ENCODE measurements at regions not wholly inside any gene's neighbourhood (a gene's known extent, or its start where the extent isn't known, plus 50 kb on each side); places are given as distances from the start of the nearest gene placed in this dataset.

DNA sequence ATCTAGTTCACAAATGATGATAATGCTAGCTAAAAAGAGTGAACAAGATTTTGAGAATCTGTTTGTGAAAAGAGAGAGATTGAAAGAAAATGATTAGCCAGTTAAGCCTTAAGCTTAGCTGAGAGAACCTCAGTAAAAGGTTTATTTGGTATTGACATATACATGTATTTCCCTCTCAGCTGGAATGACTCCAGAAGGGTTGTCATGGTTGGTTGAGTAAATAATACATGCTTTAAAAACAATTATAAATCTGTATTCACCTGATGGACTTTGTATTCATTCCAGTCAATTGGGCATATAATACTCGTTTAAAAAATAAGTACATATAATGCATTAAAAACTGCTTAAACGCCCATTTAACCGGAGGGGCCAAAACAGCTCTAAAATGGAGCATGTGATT, 181.4 kb downstream of the GRB14 start:
- ATAC-seq, result no peak

DNA sequence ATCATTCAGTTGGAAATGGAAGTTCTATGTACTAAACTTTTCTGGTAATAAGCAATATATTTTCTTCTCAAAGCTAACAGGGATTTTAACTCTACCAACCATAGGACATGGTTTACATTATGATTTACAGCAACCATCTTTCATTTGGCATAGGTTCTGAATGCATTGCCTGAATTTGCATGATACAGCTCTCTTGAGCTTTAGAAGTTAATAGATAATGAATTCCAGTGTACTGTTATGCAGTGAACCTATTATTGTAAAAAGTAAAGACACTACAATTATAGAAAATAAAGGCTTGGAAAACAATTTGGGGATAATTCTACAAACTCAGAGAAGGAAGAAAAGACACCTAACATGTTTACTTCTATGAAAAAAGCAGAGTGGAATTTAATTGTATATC, 182.0 kb downstream of the GRB14 start:
- no peak for ATAC-seq

DNA sequence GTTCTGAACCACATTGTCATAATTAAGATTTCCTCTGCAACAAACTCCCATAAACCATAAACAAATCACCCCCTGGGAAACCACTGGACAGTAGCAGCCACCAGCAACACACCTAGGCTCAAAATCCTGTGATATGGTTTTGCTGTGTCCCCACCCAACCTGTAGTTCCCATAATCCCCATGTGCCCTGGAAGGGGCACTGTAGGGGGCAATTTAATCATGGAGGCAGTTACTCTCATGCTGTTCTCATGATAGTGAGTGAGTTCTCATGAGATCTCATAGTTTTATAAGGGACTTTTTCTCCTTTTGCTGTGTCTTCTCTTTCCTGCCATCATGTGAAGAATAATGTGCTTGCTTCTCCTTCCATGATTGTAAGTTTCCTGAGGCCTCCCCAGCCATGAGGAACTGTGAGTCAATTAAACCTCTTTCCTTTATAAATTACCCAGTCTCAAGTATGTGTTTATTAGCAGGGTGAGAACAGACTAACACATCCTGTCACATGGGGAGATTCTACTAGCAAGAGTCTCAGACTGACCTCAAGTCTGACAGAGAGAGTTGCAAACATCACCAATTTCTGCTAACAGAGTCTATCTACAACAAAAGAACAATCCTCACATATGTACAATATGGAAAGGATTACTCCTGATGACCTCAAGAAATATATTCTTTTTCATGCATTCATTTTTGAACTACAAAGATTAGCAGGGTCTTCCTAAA, 182.6 kb downstream of the GRB14 start:
- no peak for ATAC-seq

DNA sequence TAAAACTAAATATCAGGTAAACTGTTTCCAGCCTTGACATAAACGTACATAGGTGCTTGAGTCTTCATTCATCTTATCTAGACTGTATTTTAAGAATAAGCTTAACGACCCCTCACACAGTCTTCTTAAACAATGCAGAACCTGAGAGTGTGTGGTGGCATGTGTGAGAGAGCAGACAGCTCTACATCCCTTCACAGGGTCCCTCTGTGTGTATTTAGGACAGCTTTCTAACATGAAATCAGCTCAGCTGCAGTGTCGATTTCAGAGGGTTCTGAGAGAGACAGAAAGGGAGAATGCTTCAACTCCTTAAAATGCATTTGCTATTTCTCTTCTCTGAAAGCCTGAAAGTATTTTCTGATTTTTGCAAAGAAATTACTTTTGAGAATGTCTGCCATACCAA, 185.2 kb downstream of the GRB14 start:
- ATAC-seq, result no peak

DNA sequence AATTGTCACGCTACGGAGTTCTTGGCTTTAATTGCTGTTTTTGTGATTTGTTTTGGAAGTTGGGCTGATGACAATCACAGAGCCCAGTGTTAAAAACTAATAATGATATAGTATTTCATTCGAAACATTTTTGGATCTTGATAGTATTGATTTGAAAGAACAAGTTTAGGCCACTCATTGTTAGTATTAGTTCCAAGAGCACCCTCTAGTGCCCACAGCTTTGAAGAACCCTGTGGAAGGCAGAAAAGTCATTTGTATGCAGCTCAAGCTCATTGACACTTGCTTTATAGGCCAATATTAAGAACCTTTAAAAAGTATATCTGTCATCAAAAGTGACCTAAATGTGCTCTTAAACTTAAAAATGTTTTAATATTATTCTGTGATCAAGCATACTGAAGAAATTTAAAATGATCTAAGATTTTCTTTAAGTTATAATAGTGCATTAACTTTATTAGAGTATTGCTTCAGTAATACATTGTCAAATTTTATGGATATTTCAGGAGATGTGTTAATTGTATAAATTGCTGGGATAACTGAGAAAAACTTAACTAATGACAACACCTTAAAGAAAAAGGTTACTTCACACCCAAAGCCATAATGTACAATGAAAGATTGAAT, 191.0 kb downstream of the GRB14 start:
- no peak for ATAC-seq

DNA sequence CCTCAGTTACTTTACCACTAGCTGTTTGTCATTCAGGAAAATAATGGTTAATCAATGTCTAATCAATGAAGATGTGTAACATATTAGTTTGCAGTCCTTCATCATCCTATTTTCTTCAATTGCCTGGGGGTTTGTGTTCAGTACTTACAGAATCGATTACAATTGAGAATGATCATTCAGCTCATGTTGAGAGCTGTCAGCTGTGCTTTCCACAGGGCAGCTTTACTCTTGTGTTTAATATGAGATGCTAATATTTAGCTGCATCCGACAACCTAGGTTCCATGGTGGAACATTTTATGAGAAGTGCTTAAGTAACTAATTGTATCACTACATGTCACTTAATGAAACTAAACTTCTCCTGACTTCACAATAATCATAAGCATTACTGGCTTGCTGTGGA, 191.9 kb downstream of the GRB14 start:
- ATAC-seq, result no peak

DNA sequence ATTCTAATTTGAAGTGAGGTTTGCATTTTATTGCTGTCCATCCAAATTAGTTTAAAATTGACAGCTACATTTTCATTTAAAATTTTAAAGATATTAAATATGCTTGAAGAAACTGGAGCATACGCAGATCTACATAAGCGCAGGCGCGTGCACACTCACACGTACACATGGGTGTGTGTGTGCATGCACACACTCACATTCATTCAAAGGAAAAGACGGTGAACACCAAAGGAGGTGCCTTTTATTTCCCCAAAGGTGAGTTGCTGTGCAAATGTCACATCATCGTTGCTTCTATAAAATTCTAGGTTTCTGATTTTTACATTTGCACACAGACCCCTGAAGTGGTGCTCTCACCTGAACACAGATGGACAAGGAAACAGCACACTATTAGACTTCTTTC, 194.2 kb downstream of the GRB14 start:
- ATAC-seq, result no peak

DNA sequence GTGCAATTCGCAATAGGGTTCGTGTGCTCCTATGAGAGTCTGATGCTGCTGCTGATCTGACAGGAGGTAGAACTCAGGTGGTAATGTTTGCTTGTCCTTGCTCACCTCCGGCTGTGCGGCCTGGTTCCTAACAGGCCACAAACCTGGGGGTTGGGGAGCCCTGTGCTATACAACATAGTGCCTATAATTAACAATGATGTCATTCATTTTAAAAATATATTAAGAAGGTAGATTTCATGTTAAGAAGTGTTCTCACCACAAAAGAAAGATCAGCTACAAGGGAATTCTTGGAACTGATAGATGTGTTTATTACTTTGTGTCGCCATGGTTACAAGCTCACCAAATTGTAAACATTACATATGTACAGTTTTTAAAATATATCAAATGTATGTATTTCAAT, 200.5 kb downstream of the GRB14 start:
- ATAC-seq, result no peak

DNA sequence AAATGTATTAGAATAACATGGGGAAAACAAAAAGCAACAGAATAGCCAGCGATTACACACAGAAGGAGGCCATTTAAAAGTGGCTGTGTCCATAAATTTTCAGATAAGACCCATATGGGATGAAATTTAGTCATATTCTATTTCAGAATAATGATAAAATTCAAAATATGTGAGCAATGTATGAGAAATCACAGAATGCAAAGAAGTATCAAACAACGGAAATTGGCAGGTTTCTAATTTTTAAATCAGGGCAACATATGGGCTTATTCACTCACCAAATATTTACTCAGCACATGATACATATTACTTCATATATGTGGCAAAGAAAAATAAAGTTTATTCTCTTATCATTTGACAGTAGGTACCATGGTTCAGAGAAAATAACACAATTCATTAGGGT, 208.5 kb downstream of the GRB14 start:
- no peak for ATAC-seq

DNA sequence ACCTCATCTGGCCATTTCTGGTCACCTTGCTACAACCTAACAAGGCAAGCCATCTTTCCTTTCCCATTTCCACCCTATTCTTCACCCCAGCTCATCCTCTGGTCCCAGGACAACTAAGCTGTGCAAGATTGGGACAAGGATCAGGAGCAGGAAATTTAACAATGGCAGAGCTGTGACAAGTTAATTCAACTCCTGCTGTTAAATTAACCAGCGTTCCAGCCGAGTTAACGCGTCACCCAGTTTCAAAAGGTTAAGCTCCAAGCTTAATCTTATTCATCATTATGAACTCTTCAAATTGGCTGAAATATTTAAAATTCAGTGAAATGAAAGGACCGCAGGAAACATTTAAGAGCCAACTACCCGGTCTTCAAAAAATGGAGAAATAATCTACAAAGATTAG, 231.9 kb downstream of the GRB14 start:
- ATAC-seq, result no peak

DNA sequence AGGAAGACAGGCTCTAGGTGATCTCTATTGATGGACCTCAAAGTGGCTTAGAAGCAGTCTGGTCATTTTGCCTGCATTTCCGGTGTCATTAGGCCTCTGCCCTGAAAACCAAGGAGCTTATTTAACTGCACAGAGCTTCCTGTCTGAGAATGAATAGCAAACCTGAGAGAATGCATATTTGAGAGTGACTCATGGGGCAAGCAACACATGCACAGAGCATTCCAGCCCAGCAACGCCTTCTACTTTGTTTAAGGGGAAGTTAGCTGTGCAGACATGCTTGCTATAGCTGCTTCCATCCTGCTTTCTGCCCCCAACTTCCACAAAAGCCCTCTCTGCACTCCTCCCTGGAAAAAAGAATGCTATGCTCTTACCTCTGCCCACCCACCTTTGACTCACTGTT, 232.8 kb downstream of the GRB14 start:
- peak; percentile 98 for ATAC-seq

DNA sequence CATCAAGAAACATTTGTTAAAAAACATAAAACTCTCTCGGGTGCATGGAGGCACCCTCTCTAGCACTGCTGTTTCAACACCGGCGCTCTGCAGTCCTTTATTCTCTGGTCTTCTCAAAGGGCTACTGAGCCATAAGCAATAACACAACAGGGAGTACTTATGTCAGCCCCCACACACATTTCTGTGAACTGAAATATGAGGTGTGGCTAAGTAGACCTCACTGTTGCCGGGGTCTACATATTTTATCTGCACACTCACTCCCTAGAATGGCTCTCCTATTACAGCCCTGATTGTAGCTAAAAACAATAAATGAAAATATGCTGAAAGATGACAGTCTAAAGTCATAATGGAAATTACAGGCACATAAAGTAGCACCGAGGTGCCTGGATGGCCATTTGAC, 235.1 kb downstream of the GRB14 start:
- no peak for ATAC-seq

DNA sequence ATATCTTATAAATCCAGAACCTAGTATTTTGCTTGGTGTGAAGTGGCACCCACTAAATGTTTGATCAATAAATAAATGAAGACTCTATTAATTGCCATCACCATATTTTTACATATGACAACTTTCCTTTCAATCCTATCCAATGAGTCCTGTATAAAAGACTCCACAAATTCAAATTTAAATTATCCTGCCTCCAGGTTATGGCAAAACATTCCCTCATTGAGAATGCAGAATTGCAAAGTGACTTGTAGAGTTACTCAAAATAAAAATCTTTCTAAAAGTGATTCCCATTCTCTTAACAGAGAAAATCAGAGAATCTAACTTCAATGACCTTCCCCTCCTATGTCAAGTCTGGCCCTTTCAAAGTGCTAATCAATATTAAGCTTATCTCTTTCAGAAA, 236.8 kb downstream of the GRB14 start:
- ATAC-seq, result no peak

DNA sequence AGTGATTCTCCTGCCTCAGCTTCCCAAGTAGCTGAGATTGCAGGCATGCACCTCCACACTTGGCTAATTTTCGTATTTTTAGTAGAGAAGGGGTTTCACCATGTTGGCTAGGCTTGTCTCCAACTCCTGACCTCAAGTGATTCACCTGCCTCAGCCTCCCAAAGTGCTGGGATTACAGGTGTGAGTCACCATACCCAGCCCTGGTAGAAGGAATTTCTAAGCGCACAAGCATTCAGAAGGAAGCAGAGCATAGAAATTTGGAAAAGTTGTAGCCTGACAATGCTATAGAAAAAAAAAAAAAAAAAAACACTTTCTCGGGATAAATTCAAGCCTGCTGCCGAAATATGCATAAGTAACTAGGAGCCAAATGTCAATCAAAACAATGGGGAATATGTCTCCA, 249.4 kb downstream of the GRB14 start:
- ATAC-seq, result peak; percentile 41

DNA sequence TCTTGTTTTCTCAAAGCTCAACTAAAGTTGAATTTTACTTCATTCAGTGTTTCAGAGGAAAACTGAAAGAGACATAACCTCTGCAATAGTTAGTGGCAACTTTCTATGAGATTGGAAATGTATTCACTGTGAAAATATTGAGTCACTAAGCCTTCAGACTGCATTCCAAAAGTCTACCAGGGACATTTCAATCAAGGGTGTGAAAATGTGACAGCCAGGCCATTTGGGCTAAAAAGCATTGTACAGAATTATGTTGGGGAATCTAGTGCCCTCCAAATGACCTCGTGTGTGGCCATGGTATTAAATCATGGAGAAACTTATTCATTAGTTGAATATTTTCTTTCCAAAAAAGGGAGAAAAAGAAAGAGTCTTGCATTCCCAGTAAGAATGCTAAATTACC, 251.9 kb downstream of the GRB14 start:
- no peak for ATAC-seq

DNA sequence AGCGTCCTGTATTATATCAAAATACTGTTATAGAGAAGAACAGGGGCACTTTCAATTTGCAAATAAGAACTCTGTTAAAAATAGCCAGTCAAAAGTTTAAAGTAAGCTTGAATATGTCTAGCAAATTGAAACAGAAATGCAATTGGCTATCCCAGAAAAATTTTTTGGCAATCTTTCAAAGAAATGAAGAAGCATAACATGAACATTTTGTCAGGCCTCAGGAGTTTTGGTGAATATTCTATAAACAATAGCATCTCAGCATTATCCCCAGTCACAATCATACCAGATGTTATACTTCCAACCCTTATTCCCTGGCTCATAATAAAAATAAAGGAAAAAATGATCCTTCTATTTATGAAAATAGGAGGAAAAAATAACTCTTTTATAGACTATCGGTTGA, 252.4 kb downstream of the GRB14 start:
- no peak for ATAC-seq

DNA sequence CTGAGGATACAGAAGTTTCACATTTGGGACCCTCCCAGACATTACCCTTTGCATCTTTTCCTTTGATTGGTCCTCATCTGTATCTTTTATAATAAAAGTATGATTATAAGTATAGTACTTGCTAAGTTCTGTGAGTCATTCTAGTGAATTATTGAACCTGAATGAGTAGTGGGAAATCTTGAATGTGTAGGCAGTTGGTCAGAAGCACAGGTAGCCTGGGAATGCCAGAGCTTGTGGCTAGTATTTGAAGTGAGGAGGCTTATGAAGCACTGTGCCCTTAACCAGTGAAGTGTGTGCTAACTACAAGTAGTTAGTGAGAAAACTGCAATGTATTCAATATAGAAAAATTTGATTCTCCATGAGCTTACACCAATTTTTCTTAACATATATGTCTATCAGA, 257.6 kb downstream of the GRB14 start:
- no peak for ATAC-seq

DNA sequence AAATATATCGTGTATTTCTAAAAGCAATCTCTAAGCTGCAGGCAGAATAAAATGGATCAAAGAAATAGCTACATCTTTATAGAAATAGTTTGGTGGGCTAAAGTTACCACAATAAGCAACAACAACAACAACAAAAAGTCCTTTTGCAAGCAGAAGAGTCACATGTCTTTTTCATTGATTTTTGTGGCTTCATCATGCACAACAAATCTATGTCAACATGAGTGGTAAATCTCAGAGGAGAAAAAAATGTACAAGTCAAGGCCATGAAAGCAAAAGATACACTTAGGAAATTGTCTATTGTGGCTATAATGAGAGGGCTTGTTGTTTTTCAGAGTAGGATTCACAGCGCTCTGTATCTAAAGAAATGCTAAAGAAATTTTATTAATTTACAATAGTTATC, 269.7 kb downstream of the GRB14 start:
- ATAC-seq, result no peak

DNA sequence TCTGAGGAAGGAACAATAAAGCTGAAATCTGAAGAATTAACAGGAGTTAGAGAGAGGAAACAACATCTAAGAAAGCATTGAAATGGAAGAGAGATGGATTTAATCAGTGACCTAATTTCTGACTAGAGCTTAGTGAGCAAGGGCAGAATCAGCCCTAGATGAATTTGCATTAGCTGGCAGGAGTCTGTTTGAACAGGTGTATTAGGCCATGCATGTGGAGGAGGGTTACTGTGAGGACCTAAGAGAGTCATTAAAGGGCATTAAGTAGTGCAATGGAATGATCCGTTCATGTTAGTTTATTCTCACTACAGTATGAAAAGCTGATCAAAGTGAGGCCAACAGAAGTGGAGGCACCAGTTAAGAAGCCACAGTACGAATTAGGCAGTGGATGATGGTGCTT, 285.3 kb downstream of the GRB14 start:
- no peak for ATAC-seq

DNA sequence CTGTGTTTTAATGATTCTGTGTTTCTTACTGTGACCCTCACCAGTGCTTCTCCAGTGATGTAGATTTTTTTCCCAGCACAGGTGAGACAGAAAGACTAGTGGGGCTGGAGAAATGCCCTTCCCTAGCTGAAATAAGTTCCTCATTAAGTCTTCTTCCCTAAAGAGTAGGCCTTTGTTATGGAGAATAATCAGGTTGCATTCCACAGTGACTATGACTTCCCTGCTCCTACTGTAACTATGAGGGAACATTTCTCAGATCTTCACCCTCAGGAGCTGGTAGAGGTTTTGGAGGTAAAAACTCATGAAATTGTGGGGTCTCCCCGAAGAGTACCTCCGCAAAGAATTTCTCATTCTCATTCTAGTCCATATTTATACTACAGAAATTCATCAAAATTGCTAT, 286.2 kb downstream of the GRB14 start:
- no peak for ATAC-seq

DNA sequence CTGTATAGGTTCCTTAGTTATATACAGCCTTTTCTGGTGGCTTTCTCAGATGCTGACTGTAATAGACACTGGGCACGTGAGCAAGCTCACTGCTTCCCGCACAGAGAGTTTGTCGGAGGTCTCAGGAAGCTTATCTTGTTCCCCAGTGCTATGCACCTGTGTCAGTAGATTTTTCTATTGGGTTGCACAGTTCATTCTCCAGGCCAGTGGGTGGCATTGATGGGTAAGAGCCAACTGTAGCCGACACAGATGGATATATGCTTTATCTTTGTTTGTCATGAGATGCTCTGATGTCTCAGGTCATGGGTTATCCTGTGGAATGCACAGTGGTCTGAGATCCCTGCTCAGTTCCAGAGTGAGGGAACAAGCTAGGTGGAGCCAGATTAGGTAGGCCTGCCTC, 293.0 kb downstream of the GRB14 start:
- ATAC-seq, result no peak

DNA sequence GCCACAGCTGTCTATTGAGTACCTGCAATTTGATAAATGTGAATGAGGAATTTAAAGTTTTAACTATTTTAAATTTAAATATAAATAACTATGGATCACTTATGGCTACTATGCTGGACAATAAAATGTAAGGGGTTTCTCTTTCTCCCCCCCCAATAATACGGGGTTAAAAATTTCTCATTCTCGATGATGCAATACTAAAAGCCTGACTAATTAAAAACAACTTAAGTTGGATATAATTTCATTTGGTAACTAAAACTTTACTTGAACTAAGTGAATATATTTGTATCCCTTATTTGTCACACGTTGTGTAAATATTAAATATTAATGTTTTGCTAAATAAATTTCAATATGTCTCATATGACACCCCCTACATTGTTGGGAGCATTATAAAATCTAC, 297.3 kb downstream of the GRB14 start:
- no peak for ATAC-seq

DNA sequence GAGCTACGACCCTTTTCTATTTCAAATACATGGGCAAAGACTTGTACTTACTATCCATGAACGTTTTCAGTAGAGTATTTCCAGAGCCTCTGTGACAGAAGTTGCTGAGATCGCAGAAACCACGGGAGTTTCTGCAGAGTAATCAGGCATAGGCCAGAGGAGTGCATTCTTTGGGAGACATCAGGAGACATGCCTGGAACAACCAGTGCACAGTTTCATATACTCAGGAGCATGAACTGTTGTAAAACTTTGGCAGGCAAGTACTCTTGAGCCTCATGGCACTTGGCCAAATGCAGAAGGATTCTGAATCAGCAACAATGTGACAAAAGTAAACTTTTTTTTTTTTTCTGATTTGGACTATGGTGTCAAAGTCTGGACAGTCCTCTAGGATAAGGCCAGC, 307.1 kb downstream of the GRB14 start:
- no peak for ATAC-seq

DNA sequence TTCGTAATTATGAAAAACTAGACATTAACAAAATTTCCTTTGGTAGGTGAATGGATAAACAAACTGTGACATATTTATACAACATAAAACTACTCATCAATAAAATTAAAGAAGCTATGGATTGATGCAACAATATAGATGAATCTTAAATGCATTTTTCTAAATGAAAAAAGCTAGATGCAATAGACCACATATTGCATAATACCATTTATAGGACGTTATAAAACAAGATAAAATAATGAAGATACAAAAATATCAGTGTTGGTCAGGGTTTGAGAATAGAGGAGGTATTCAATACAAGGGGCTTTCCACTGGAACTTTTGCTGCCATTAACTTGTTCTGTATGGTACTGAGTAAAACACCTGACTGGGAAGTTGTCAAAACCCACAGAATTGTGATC, 314.4 kb downstream of the GRB14 start:
- no peak for ATAC-seq

DNA sequence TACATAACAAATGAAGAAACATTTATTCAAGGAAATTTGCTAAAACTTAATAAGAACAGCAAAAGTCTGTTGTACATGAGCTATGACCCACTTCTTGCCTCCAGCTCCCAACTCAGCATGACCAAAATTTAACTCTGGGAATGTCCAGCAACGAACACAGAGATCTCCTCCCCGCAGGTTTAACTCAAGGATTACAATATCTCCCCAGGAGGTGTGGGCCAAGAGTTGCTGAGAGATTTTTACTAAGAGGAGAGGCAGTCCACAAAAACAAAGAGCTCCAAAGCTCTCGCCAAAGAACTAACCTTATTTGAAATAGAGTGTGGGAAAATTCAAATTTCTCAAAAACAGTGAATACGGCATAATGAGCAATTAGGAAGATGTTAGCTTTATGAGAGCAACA, 318.5 kb downstream of the GRB14 start:
- no peak for ATAC-seq
